ENCODE measurements at regions not wholly inside any gene's neighbourhood (a gene's known extent, or its start where the extent isn't known, plus 50 kb on each side); places are given as distances from the start of the nearest gene placed in this dataset.
"Not testable (repeated sequence)": the region's sequence is repeated elsewhere in the genome, so short reads cannot be mapped to it uniquely, and the experiment has no call there.

DNA sequence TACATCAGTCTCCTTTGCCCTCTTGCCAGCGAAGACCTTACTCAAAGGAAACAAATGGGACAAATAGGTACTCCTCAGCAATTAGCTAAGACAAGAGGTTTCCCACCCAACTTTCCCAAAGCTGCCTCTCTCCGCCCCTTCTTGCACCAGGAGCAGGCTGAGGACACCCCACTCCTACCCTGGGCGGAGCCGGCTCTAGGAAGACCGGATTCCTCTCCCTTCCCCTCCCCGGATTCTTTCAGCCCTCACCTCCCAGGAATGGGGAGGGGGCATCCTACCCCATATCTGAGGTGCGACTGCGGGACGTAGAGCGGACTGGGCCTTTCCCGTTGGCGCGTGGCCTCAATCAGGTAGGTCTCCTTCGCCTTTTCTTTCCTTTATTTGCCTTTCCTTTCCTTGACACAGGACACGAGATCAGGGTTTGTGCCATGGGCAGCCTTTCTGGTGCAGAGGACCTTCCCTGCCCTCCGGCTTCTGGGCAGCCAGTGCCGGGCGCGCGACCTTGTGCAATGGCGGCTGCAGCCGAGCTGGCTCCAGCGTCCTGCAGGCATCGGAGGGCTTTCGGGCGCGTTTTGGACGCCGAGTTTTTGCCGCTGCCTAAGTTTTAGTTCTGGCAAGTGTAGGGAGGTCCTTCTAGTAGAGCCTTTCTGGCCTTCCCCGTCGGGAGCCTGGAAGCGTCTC is 279.9 kb downstream of the PLS3 start:
- H3K9me2 ChIP-seq (ENCODE audit: insufficient read depth); H3K4me2 ChIP-seq (ENCODE audit: low read length); H3K27me3 ChIP-seq (ENCODE audit: insufficient read depth, low read length); H3K9me3 ChIP-seq (ENCODE audit: control insufficient read depth in 1 of 2, insufficient read depth in 1 of 2, low read depth in 1 of 2, low read length in 2 of 2); DNase-seq (ENCODE audit: low read depth, low spot score); CTCF ChIA-PET; H3K36me3 ChIP-seq (ENCODE audit: control insufficient read depth in 1 of 2, insufficient read depth in 2 of 2, low read length in 2 of 2); intact Hi-C loops (cut with micrococcal nuclease); BruUV-seq (replicated peaks); RAD21 ChIA-PET (ENCODE audit: low non-redundant PET in 1 of 2, low total read pairs in 2 of 2, uncharacterized antibody in 2 of 2, unreplicated experiment in 2 of 2); H3K79me2 ChIP-seq (ENCODE audit: insufficient read depth, low read length); H3K9ac ChIP-seq (ENCODE audit: low read length); POLR2A ChIA-PET; H2AFZ ChIP-seq (ENCODE audit: low read depth, low read length, poor library complexity, severe bottlenecking); H3K4me1 ChIP-seq (ENCODE audit: control insufficient read depth in 1 of 2, insufficient read depth in 2 of 2, low read length in 2 of 2); H3K27ac ChIP-seq (ENCODE audit: low read depth, low read length); ATAC-seq; H4K20me1 ChIP-seq (ENCODE audit: insufficient read depth); H3K4me3 ChIP-seq (replicated peaks in 1 of 2; ENCODE audit: low read depth in 1 of 2, low read length in 2 of 2): not testable (repeated sequence)

DNA sequence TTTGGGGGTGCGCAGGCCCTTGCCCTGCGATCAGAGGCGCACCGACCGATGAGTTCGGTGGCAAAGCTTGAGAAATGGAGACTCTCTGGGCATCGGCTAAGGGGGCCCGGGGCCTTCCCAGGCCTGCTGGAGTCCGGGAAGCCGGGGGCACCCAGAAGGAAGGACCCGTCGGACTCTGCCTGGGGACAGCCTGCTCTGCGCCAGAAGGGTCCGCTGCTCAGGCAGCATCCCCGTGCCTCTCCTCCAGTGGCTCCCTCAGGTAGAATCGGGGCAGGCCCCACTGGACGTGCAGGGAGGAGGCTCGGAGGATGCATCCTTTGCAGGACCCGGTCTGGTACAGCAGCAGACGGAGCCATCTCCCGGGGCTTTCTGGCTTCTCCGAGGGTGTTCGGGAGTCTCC is 290.0 kb downstream of the PLS3 start:
- POLR2A ChIA-PET; H3K4me2 ChIP-seq (ENCODE audit: low read length); H3K36me3 ChIP-seq (ENCODE audit: control insufficient read depth in 1 of 2, insufficient read depth in 2 of 2, low read length in 2 of 2); H3K9ac ChIP-seq (ENCODE audit: low read length); RAD21 ChIA-PET (ENCODE audit: low non-redundant PET in 1 of 2, low total read pairs in 2 of 2, uncharacterized antibody in 2 of 2, unreplicated experiment in 2 of 2); H3K9me2 ChIP-seq (ENCODE audit: insufficient read depth); H3K4me3 ChIP-seq (replicated peaks in 1 of 2; ENCODE audit: low read depth in 1 of 2, low read length in 2 of 2); H2AFZ ChIP-seq (ENCODE audit: low read depth, low read length, poor library complexity, severe bottlenecking); H3K9me3 ChIP-seq (ENCODE audit: control insufficient read depth in 1 of 2, insufficient read depth in 1 of 2, low read depth in 1 of 2, low read length in 2 of 2); H3K27me3 ChIP-seq (ENCODE audit: insufficient read depth, low read length); ATAC-seq; H3K4me1 ChIP-seq (ENCODE audit: control insufficient read depth in 1 of 2, insufficient read depth in 2 of 2, low read length in 2 of 2); CTCF ChIA-PET; DNase-seq (ENCODE audit: low read depth, low spot score); H3K79me2 ChIP-seq (ENCODE audit: insufficient read depth, low read length); H3K27ac ChIP-seq (ENCODE audit: low read depth, low read length); intact Hi-C loops (cut with micrococcal nuclease); BruUV-seq (replicated peaks); H4K20me1 ChIP-seq (ENCODE audit: insufficient read depth): not testable (repeated sequence)

DNA sequence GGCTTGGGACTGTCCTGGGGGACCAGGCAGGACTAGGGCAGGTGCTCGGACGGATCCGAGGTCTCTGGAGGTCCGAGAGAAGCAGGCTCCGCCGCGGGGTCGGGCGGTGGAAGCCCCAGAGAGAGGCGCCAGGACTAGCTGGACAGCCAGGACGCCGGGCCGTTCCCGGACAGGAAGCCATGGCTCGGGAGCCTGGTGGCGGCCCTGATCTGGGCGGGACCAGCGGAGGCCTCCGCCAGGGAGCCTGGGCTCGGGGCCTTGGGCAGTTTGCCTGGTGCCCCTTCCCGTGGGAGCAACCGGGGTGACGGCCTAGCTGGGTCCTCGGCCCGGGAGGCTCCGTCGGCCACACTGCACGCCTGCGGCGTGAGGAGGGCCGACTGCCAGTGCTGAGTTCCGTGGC is 292.3 kb downstream of the PLS3 start:
- H3K9me3 ChIP-seq (ENCODE audit: control insufficient read depth in 1 of 2, insufficient read depth in 1 of 2, low read depth in 1 of 2, low read length in 2 of 2); ATAC-seq; H3K4me2 ChIP-seq (ENCODE audit: low read length); H4K20me1 ChIP-seq (ENCODE audit: insufficient read depth); intact Hi-C loops (cut with micrococcal nuclease); BruUV-seq (replicated peaks); H3K27me3 ChIP-seq (ENCODE audit: insufficient read depth, low read length); DNase-seq (ENCODE audit: low read depth, low spot score); H3K4me3 ChIP-seq (replicated peaks in 1 of 2; ENCODE audit: low read depth in 1 of 2, low read length in 2 of 2); H3K36me3 ChIP-seq (ENCODE audit: control insufficient read depth in 1 of 2, insufficient read depth in 2 of 2, low read length in 2 of 2); H3K27ac ChIP-seq (ENCODE audit: low read depth, low read length); H3K9me2 ChIP-seq (ENCODE audit: insufficient read depth); RAD21 ChIA-PET (ENCODE audit: low non-redundant PET in 1 of 2, low total read pairs in 2 of 2, uncharacterized antibody in 2 of 2, unreplicated experiment in 2 of 2); POLR2A ChIA-PET; H3K79me2 ChIP-seq (ENCODE audit: insufficient read depth, low read length); CTCF ChIA-PET; H2AFZ ChIP-seq (ENCODE audit: low read depth, low read length, poor library complexity, severe bottlenecking); H3K9ac ChIP-seq (ENCODE audit: low read length); H3K4me1 ChIP-seq (ENCODE audit: control insufficient read depth in 1 of 2, insufficient read depth in 2 of 2, low read length in 2 of 2): not testable (repeated sequence)

DNA sequence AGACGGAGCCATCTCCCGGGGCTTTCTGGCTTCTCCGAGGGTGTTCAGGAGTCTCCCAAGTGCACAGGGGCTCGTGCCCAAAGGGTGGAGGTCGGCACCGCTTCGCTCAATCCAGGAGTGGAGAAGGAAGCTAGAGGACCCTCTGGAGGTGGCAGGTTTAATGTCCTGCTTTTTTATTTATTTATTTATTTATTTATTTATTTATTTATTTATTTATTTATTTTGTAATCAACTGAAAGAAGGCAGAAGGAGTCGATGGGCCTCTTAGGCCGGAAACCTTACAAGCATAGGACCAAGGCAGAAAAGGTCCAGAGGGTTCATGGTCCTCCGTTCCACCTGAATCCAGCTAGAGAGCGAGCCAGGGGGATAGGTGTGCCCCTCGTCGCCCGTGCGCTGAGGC is 289.4 kb upstream of the AGTR2 start:
- H2AFZ ChIP-seq (ENCODE audit: low read depth, low read length, poor library complexity, severe bottlenecking); H3K9me3 ChIP-seq (ENCODE audit: control insufficient read depth in 1 of 2, insufficient read depth in 1 of 2, low read depth in 1 of 2, low read length in 2 of 2); H3K9me2 ChIP-seq (ENCODE audit: insufficient read depth); H3K36me3 ChIP-seq (ENCODE audit: control insufficient read depth in 1 of 2, insufficient read depth in 2 of 2, low read length in 2 of 2); DNase-seq (ENCODE audit: low read depth, low spot score); POLR2A ChIA-PET; H4K20me1 ChIP-seq (ENCODE audit: insufficient read depth); intact Hi-C loops (cut with micrococcal nuclease); RAD21 ChIA-PET (ENCODE audit: low non-redundant PET in 1 of 2, low total read pairs in 2 of 2, uncharacterized antibody in 2 of 2, unreplicated experiment in 2 of 2); BruUV-seq (replicated peaks); H3K27me3 ChIP-seq (ENCODE audit: insufficient read depth, low read length); H3K79me2 ChIP-seq (ENCODE audit: insufficient read depth, low read length); ATAC-seq; H3K27ac ChIP-seq (ENCODE audit: low read depth, low read length); H3K9ac ChIP-seq (ENCODE audit: low read length); H3K4me3 ChIP-seq (replicated peaks in 1 of 2; ENCODE audit: low read depth in 1 of 2, low read length in 2 of 2); H3K4me2 ChIP-seq (ENCODE audit: low read length); H3K4me1 ChIP-seq (ENCODE audit: control insufficient read depth in 1 of 2, insufficient read depth in 2 of 2, low read length in 2 of 2); CTCF ChIA-PET: not testable (repeated sequence)

DNA sequence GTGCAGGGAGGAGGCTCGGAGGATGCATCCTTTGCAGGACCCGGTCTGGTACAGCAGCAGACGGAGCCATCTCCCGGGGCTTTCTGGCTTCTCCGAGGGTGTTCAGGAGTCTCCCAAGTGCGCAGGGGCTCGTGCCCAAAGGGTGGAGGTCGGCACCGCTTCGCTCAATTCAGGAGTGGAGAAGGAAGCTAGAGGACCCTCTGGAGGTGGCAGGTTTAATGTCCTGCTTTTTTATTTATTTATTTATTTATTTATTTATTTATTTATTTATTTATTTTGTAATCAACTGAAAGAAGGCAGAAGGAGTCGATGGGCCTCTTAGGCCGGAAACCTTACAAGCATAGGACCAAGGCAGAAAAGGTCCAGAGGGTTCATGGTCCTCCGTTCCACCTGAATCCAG is 286.4 kb upstream of the AGTR2 start:
- H4K20me1 ChIP-seq (ENCODE audit: insufficient read depth); H3K4me3 ChIP-seq (replicated peaks in 1 of 2; ENCODE audit: low read depth in 1 of 2, low read length in 2 of 2); H3K79me2 ChIP-seq (ENCODE audit: insufficient read depth, low read length); POLR2A ChIA-PET; H3K27ac ChIP-seq (ENCODE audit: low read depth, low read length); H3K27me3 ChIP-seq (ENCODE audit: insufficient read depth, low read length); H3K9me3 ChIP-seq (ENCODE audit: control insufficient read depth in 1 of 2, insufficient read depth in 1 of 2, low read depth in 1 of 2, low read length in 2 of 2); H2AFZ ChIP-seq (ENCODE audit: low read depth, low read length, poor library complexity, severe bottlenecking); RAD21 ChIA-PET (ENCODE audit: low non-redundant PET in 1 of 2, low total read pairs in 2 of 2, uncharacterized antibody in 2 of 2, unreplicated experiment in 2 of 2); H3K4me2 ChIP-seq (ENCODE audit: low read length); ATAC-seq; CTCF ChIA-PET; intact Hi-C loops (cut with micrococcal nuclease); BruUV-seq (replicated peaks); DNase-seq (ENCODE audit: low read depth, low spot score); H3K36me3 ChIP-seq (ENCODE audit: control insufficient read depth in 1 of 2, insufficient read depth in 2 of 2, low read length in 2 of 2); H3K9me2 ChIP-seq (ENCODE audit: insufficient read depth); H3K9ac ChIP-seq (ENCODE audit: low read length); H3K4me1 ChIP-seq (ENCODE audit: control insufficient read depth in 1 of 2, insufficient read depth in 2 of 2, low read length in 2 of 2): not testable (repeated sequence)
